Peyer's patch (tissue), 4 donors: ENCODE measurements at regions not wholly inside any gene's neighbourhood (a gene's known extent, or its start where the extent isn't known, plus 50 kb on each side); places are given as distances from the start of the nearest gene placed in this dataset.

Experiments used
- DNase-seq, 3 donors: peaks; one replicate each; pipeline ENCODE4 v3.0.0-alpha.2; 2017 to 2019
- H3K27ac ChIP-seq, 4 donors: fragments of 200-600 bp; sonication (generic); one replicate each; pipeline ENCODE4 v1.5.1; 2016 to 2019
- H3K27me3 ChIP-seq, 2 donors: fragments of 200-600 bp; sonication (generic); one replicate each; pipeline ENCODE4 v1.5.1; 2019
- H3K36me3 ChIP-seq, 3 donors: fragments of 200-600 bp; sonication (generic); one replicate each; pipeline ENCODE4 v1.5.1; 2016 to 2019
- H3K4me1 ChIP-seq, 4 donors: fragments of 200-600 bp; sonication (generic); one replicate each; pipeline ENCODE4 v1.5.1; 2016 to 2019
- H3K4me3 ChIP-seq, 4 donors: fragments of 200-600 bp; sonication (generic); 1 replicate in 3 of 4; 2 replicates in 1 of 4; pipeline ENCODE4 v1.5.1; 2016 to 2019; ENCODE audit warnings: mild to moderate bottlenecking in 1 of 4
- H3K9me3 ChIP-seq, 4 donors: fragments of 200-600 bp; sonication (generic); one replicate each; pipeline ENCODE4 v1.5.1; 2016 to 2019; ENCODE audit warnings: mild to moderate bottlenecking in 1 of 4
- CTCF ChIP-seq, 6 experiments: fragments of 450-650 bp in 4 of 6; fragments of 200-600 bp in 2 of 6; sonication (generic) in 1 of 6; IDR thresholded peaks; one replicate each; pipeline ENCODE4 v1.5.1; 2017 to 2019; ENCODE audit warnings: antibody characterized with exemption in 6 of 6, mild to moderate bottlenecking in 3 of 6, moderate library complexity in 1 of 6
- POLR2A ChIP-seq, 2 donors: fragments of 450-650 bp; IDR thresholded peaks; one replicate each; pipeline ENCODE4 v1.5.1; 2017; ENCODE audit warnings: antibody characterized with exemption in 2 of 2, mild to moderate bottlenecking in 2 of 2, moderate library complexity in 2 of 2

DNA sequence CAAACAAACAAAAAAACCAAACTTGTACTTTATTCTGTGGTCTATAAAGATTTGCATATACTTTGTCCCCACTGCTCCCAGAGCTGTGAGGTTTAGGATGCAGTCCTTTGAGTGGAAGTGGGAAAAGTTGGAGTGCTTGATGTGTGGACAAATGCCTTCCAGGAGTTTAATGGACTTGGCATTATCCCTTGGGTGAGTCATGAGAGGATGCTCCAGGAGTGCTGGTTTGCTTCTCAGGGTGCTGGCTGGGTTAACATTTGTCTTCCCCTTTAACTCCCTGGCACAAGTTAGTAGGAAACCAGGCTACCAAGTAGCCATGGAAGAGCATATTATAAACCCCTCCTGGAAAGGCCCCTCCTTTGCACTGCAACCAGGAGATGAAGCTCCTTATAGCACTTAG is 417.4 kb upstream of the RIOK2 start:
- TF ChIP-seq CTCF (IDR thresholded peaks at IDR 0.05) (no peak), POLR2A (IDR thresholded peaks at IDR 0.05) (no peak)
- no peaks in the 10 kb centered on the region for H3K9me3 ChIP-seq
- DNase-seq, result no peak
- no peaks in the 10 kb centered on the region for H3K4me1 ChIP-seq
- no peak overlapping the region for H3K4me3 ChIP-seq
- no peak overlapping the region for H3K27ac ChIP-seq
- no peaks in the 10 kb centered on the region for H3K36me3 ChIP-seq
- H3K27me3 ChIP-seq, result no peaks in the 10 kb centered on the region

DNA sequence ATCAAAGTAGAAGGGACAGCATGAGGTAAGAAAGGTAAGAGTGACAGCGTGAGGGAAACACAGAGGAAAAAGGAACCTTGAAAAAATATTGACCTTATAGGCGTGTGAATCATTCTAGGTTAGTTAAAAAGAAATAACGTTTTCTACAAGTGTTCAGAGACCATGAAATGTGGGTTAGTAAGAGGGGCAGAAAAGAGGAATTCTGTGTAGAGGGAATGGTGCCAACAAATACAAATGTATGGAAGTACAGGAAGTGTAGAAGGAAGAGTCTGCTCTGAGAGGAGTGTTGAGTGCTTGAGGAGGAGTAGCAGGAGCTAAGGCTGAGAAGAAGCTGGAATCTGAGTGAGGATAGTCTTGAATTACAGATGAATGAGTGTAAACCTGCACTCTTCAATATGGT is 418.6 kb upstream of the RIOK2 start:
- Histone ChIP-seq H3K9me3 (no peaks in the 10 kb centered on the region), H3K27ac (no peak overlapping the region)

GRCh38 chr5:97606531-97606930 is 423.5 kb upstream of the RIOK2 start:
- Histone ChIP-seq H3K27ac (no peak overlapping the region), H3K4me1 (no peaks in the 10 kb centered on the region), H3K4me3 (no peak overlapping the region), H3K27me3 (no peaks in the 10 kb centered on the region), H3K36me3 (no peaks in the 10 kb centered on the region), H3K9me3 (no peaks in the 10 kb centered on the region)
- TF ChIP-seq POLR2A (IDR thresholded peaks at IDR 0.05) (no peak), CTCF (IDR thresholded peaks at IDR 0.05) (no peak)
- no peak for DNase-seq

More for the DNA sequence above, 418.6 kb upstream of the RIOK2 start:
- DNase-seq, result no peak
- no peaks in the 10 kb centered on the region for H3K36me3 ChIP-seq
- no peak overlapping the region for H3K4me3 ChIP-seq
- no peaks in the 10 kb centered on the region for H3K4me1 ChIP-seq
- TF ChIP-seq CTCF (IDR thresholded peaks at IDR 0.05), result no peak
- TF ChIP-seq POLR2A (IDR thresholded peaks at IDR 0.05), result no peak
- H3K27me3 ChIP-seq, result no peaks in the 10 kb centered on the region

- Histone ChIP-seq H3K27ac (no peak overlapping the region), H3K36me3 (no peaks in the 10 kb centered on the region), H3K27me3 (no peaks in the 10 kb centered on the region), H3K9me3 (no peaks in the 10 kb centered on the region), H3K4me3 (no peak overlapping the region), H3K4me1 (no peaks in the 10 kb centered on the region)
- no peak for DNase-seq
- TF ChIP-seq CTCF (IDR thresholded peaks at IDR 0.05) (no peak), POLR2A (IDR thresholded peaks at IDR 0.05) (no peak)
These were observed 425.5 kb upstream of the RIOK2 start for GRCh38 chr5:97608501-97608900.

DNA sequence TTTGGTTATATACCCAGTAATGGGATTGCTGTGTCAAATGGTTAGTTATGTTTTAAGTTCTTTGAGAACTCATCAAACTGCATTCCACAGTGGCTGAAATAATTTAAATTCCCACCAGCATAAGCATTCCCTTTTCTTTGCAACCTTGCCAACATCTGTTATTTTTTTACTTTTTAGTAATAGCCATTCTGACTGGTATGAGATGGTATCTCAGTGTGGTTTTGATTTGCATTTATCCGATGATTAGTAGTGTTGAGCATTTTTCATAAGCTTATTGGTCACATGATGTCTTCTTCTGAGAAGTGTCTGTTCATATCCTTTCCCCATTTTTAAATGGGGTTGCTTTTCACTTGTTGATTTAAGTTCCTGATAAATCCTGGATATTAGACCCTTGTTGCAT is 435.7 kb upstream of the RIOK2 start:
- H3K36me3 ChIP-seq, result no peaks in the 10 kb centered on the region
- H3K27me3 ChIP-seq, result no peaks in the 10 kb centered on the region
- H3K4me1 ChIP-seq, result no peaks in the 10 kb centered on the region
- no peak overlapping the region for H3K4me3 ChIP-seq
- no peak for TF ChIP-seq POLR2A (IDR thresholded peaks at IDR 0.05)
- TF ChIP-seq CTCF (IDR thresholded peaks at IDR 0.05), result no peak
- H3K9me3 ChIP-seq, result no peaks in the 10 kb centered on the region
- DNase-seq, result no peak
- no peak overlapping the region for H3K27ac ChIP-seq

DNA sequence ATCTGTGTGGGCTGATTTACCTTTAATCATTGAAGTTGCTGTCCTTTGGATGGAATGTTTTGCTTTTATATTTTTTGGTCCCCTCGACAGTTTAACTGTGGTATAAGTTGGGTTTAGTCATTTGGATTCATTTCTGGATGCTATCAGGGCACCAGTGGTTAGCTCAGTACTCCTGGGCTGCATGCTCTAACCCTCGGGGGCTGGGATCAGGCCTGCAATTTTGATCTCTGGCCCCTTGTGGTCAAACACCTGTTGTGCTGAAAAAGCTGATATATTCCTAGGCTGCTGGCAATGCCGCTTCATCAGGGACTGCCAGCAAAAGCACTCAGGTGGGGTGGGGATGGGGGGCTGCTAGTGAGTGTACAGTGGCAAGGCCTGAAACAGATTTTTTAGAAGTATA is 440.4 kb upstream of the RIOK2 start:
- TF ChIP-seq CTCF (IDR thresholded peaks at IDR 0.05), result no peak
- no peak for TF ChIP-seq POLR2A (IDR thresholded peaks at IDR 0.05)
- Histone ChIP-seq H3K27ac (no peak overlapping the region), H3K4me3 (no peak overlapping the region), H3K9me3 (no peaks in the 10 kb centered on the region), H3K27me3 (no peaks in the 10 kb centered on the region), H3K36me3 (no peaks in the 10 kb centered on the region), H3K4me1 (no peaks in the 10 kb centered on the region)
- no peak for DNase-seq
